HG03354 (cell line): ENCODE measurements at regions not wholly inside any gene's neighbourhood (a gene's known extent, or its start where the extent isn't known, plus 50 kb on each side); places are given as distances from the start of the nearest gene placed in this dataset.

Experiments used
- ATAC-seq: cut with Tn5 transposase; IDR thresholded peaks from one replicate; pipeline ENCODE4 v1.9.1; 2021; ENCODE audit warnings: mild to moderate bottlenecking; ENCODE audit not compliant: unreplicated experiment, poor library complexity, severe bottlenecking

DNA sequence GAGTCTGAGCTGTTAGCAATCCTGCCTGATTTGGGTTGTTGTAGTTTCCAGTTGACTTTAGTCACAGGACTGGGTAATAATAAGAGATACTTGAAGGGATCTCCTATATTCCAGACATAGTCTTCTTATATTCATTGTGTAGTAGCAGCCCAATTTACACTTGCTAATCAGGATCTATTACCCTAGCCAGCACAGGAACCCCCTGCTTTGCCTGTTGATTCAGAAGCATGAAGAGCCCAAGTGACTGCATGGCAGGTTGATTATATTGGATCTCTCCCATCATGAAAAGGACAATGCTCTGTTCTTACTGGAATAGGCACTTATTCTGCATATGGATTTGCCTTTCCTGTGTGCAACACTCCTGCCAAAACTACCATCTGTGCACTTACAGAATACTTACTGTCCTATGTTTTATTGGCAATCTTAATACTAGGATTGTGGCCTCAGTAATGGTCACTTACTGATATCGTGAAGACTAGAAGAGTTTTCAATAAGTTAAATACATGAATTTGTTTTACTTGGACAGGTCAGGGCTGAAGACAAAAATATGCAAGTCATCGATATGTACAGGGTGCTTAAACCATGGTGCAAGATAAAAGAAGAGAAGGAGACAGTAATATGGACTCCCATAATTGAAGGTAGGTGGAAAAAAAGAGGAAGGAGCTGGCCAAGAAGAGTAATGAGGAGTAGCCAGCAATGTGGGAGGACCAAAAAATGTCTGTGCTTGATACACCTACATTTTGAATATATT, 304.1 kb downstream of the MCTP2 start:
- no peak for ATAC-seq

DNA sequence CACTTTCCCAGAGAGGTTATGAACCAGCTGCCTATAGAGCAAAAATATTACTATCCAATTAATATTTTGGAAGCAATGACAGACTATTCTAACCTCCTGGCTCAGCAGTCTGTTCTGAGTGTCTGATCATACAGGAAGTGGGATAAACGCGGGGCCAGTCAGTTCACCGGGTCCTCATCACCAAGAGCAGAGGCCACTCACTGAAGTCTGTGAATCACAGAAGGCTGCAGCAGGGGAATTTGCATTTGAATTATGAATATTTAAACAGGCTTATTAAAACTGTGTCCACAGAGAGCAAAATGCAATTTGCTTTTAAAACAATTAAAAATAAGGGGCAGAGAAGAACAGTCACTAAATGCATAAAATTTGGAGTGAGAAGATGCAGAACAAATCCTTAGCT, 305.2 kb downstream of the MCTP2 start:
- no peak for ATAC-seq

DNA sequence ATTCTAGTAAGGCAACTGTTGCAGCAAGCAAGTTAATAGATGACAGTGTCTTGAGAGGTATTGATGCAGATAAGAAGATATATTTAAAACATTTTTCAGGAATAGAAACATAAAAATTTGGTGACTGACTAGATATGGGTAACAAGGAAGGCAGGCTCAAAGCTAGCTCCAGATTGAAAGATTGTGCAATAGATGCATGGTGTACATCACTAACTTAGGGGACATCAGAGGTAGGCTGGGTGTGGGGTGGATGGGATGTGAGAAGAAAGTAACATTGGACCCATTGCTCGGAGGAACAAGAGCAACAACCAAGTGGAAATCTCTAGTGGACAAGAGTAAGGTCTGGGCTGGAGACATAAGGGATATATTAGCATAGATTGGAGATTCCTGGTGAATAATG, 306.9 kb downstream of the MCTP2 start:
- no peak for ATAC-seq

DNA sequence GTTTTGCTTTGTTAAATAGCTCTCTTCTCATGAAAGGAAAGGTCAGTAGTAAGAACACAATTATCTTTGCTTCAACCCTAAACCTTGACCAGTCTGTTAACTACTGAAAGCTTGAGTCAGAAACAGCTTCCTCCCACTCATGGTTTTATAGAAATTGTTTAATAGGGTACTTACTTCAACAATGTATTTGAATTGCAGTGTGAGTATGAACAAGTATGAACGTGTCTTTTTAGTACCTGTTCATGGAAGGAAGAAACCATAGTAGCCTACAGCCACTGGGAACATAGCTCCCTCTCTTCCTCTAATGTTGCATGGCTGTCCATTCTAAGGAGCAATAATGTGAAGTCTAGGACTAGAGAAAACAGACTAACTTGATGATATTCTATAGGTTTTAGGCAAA, 311.0 kb downstream of the MCTP2 start:
- no peak for ATAC-seq

DNA sequence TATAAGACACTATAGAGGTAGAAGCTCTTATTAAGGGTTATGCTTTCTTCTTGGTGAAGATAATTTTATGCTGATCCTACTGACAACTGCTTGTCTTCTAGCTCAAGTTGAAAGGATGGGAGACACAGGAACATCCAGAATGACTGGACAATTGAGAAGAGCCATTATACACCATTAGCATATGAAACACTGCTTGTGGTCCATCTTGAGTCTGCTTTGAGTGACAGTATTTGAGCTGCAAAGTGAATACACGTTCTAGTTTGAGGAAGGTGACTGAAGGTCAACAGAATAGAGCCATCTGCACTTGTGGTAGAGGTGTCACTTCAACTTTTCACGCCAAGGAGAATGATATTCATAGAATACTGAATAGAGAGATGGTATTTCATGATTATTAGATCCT, 315.4 kb downstream of the MCTP2 start:
- ATAC-seq, result no peak

DNA sequence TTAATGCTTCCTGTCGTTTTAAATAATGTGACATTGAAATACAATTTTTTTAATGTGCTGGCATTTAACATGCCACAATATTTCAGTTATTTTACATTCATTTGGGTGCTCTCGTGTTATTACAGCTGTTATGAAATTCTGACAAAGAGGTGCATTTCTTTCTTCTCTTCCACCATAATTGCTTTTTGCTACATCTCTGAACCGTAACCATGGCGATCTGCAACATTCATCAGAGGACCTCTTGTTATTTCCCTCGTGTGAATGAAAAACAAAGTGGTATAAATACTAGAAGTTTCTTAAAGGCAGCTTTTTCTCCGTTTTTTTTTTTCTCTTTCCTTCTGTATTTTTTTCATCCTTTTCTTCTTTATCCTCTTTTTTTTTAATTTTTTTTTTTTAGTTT, 316.4 kb downstream of the MCTP2 start:
- ATAC-seq, result no peak

DNA sequence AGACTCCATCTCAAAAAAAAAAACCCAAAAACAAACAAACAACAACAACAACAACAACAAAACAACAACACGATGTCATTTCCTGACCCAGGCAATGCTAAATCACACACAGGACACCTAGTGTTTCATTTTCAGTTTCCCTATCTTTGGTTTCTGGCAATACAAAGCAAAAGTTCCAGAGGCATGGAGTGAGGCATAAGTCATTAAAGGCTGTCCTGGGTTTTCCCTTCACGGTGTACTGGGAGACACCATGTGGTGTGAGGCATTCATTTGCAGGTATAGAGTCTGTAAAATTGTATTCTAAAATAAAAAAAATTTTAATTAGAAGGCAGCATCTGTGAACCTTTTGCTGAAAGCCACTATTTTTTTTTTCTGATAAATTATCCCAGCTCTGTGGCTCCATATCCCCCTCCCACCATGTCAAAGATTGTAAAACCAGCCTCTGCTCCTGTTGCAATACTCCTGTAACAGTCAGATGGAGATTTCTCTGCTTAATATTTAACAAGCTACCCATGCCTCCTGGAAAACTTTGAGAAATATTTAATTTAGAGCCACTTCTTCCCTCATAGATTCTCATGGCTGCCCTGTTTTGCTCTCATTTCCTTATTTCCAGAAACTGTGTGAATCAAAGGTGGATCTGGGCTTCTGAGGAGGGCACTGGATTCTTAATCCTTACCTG, 324.6 kb downstream of the MCTP2 start:
- ATAC-seq, result no peak

DNA sequence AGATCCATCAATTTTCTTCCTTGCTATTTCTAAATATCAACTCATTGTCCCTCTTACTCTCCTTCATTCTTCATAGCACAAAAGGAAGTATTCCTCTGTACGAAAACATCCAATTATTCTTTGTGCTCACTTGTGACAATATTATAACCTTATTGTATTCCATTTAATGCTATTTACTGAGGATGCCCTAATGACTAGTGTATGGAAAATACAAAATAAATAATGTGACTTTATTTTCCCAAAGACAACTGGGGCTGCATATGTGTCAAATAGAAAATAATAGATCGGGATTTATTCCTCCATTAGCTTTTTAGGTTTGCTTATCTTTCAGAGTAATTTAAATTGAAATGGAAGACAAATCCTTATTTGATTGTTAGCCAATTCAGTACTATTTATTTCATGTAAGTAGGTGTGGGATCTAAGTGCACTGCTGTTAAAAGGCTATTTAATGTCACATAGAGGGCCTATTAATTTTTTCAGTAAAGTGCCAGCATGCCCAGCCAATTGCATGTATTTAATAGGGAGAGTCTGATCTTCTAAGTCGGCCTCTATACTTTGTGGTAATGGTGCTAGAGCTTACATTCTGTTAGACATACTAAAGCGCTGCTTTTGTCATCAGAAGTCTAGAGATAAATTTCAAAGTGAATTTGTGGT, 329.8 kb downstream of the MCTP2 start:
- no peak for ATAC-seq

DNA sequence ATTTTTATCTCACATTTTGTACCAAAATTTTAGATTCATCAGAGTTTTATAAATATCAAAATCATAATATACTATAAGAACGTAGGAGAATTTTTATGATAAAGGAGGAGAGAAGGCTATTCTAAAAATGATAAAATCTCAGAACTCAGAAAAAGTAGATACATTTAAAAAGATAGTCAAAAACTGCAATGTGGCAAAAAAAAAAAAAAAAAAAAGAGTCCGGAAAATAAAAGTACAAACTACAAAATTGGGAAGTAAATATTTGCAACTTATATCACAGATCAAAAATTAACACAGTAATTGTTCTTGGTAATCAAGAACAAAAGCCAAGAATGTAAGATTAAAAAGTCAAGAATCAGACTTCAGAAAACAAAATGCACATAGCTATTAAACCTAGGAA, 332.1 kb downstream of the MCTP2 start:
- ATAC-seq, result no peak

DNA sequence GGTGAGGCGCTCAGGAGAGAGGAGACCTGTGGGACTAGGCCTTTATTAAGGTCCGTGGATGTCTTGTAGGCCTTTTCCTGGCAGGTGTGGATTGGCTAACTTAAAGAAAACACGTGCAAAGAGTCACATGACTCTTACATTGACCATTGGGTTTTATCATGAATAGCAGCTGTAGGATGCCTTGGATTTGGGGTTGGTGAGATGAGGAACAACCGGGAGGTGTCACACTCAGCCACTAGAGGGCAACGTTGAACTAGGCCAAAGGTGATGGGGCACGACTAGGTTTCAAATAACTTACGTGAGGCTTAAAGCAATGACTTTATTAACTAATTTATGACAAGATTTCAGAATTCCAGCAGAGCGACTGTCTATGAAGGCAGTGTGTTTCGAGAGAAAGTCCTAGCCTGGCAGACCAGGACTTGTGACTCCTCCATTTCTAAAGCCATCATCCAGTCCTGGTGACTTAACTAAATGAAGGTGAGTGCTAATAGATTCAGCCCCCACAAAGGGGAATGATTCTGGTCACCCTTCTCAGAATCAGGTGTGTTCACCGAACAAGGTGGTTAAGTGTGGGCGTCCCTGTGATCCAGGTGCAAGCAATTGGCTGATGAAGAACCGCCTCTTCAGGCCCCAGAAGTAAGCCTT, 345.6 kb downstream of the MCTP2 start:
- ATAC-seq, result peak; percentile 83

DNA sequence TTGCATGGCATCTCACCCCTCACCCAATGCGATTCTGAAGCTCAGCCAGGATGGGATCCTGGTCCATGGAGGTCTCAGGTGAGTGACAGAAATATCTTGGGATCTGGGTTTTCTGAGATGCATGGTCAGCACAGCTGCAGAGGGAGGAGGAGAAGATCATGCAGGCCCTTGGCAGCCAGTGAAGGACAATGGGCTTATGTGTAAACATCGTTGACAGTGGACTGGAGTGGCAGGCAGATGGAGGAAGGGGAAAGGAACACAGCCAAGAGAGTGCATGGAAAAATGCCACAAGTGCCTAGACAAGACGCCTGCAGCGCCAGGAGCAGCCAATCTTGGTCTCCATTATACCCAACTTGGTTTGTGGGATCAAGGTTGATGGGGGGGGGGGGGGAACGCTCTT, 347.9 kb downstream of the MCTP2 start:
- no peak for ATAC-seq

DNA sequence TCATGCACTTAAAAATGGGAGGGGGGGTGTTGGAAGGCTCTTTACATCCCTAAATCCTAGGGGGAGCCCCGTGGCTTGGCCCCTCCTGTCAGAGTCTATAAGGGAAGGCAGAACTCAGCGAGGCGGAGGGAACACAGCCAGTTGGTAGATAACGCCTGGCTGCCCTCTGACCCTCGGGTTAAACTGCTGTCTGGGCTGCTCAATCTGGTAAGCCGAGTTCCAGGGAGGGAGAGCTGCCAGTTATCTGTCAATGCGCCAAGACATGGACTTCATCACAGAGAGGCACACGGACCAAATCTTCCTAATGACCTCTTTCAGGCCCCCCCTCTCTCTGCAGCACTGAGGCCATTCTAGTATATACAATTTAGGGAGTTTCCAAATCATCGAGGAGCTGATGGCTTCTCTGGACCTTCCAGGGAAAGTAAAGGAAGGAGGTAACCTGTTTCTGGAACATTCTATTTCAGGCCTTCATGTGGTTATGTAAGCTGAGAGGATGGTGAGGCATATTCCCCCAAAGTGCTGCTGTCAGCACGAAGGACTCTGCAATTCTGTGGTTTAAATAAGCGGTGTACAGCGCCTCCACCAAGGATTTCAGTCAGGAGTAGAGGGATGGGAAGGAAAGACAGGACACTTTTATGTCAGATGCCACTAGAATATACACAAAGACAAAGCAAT, 349.0 kb downstream of the MCTP2 start:
- no peak for ATAC-seq

DNA sequence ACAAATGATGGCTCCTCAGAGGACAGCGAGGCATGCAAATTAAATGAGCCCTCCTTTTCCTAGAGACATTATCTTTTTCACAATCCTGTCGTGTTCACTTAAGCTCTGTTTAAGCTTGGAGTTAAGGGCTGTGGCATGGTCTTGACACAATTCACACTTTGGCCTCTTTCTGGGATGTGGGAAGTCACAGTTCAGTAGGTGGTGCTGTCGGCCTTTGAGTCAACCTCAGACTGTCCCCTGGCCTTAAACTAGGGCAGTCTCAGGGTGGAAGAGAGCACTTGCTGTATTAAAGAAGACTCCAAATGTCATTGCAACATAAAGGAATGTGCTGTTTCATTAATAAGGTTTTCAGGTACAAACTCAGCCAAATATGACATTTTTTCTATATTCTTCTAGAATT, 351.0 kb downstream of the MCTP2 start:
- ATAC-seq, result peak; percentile 53

DNA sequence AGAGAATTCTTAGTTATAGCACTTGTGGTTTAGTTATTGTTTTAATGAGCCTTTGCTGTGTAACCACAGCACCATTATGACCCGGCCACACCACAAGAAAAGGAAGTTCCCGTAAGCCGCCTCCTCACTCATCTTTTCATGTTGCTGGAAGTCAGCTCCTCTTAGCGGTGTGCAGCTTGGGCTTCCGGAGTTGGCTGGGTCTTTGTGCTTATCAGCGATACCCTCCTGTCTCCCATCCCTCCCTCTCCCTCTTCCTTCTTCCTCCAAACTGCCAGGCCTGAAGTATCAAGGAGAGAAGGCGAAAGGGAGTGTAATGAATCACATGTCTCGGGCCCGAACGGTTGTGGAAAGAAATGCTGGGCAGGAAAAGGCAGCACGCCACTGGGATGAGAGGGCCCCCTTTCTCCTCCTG, 353.5 kb downstream of the MCTP2 start:
- peak; percentile 81 for ATAC-seq

DNA sequence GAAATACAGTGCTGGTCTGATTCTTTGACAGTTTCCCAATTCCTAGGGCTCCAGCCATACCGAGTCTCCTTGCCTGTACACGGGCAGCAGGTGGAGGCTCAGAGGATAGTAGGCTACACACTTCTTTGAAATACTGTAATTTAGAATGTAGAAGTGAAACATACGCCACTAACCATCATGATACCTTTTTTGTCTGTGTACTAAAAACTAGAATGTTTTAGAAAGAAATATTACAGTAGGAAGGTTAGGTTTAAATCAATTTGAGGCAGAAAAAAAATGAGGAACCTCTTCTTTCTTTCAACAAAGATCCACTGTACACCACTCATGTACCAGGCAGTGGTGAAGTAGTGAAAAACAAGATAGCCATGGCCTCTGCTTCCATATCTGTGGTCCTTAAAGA, 354.7 kb downstream of the MCTP2 start:
- peak; percentile 59 for ATAC-seq

DNA sequence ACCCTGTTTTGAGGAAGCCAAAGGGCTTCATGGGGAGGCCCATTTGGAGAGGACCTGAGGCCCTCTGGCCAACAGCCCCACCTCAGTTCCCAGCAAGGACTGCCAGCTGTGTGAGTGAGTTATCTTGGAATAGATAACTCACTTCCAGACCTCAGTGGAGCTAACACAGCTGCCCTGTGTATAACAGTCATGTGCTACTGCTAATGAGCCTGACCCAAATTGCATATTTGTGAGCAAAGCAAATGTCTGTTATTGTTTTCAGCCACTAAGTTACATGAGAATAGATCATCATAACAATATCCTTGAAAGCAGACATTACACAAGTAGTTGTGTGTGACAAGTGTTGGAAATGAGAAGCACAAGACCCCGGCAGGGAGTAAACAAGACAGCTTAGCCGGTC, 355.8 kb downstream of the MCTP2 start:
- ATAC-seq, result no peak

DNA sequence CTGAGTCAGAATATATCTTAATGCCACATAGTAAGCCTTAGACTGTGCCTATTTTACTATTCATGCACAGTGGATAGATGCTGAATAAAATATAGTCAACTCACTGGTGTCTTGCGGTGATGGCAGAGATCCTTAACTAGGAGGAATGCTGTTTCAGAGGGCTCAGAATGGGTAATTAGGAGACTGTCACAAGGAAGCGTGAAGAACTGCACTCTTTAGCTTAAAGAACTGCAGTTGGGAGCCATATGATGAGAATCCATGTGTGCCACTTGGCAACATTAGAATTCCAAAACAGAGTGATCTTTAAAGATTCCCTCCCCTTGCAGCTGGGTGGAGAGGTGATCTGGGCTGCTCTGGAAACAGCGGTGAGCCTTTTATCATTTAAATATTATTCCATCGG, 357.6 kb downstream of the MCTP2 start:
- no peak for ATAC-seq

DNA sequence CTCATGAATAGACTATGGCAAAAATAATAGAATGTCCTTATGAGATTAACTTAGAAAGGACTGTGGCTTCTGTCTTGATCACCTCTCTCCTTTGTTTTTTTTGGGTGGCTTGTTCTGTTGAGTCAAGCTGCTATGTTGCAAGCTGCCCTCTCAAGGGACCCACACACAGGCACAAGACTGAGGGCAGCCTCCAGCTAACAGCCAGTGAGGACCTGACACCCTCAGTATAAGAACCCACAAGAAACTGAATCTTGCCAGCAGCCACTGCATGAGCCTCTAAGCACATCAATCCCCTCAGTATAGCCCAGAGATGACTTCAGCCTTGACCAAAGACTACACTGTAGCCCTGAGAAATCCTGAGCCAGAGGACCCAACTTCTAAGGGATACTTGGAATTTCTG, 361.1 kb downstream of the MCTP2 start:
- no peak for ATAC-seq

DNA sequence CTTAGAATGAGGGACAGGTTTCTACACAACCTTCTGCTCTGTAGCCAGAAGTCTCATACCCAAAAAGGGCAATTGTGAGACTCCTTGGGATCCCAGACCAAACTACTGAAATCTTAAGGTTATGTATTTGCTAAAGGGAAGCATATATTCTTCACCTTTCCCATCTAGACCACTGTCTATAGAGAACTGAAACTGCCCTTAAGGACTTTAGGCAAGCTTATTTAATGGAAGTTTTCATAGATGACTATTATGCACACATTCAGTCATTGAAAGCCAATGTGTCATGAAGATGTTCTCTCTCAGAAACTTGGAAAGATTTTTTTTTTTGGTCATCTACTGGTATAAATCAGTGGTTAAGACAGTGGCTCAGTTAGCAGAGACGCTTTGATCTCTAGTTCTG, 365.3 kb downstream of the MCTP2 start:
- no peak for ATAC-seq

DNA sequence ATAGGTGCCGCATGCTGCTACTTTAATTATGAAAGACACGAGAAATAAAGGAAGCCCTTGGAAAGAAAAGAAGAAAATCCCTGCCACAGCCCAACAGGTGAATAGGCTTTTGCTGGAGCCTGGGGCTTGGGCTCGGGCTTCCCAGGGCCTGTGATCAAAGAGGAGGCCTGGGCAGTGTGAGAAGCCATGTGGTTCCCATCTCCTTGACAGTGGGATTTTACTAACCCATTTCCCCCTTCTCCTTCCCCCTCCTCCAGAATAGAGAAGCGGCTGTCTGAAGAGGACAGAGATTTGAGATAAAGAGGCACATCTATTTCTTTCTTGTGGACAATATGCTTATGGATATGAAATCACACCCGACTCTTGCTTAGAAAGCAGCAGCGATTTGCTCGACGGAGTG, 369.1 kb downstream of the MCTP2 start:
- ATAC-seq, result no peak
